ENCODE measurements at regions not wholly inside any gene's neighbourhood (a gene's known extent, or its start where the extent isn't known, plus 50 kb on each side); places are given as distances from the start of the nearest gene placed in this dataset.

DNA sequence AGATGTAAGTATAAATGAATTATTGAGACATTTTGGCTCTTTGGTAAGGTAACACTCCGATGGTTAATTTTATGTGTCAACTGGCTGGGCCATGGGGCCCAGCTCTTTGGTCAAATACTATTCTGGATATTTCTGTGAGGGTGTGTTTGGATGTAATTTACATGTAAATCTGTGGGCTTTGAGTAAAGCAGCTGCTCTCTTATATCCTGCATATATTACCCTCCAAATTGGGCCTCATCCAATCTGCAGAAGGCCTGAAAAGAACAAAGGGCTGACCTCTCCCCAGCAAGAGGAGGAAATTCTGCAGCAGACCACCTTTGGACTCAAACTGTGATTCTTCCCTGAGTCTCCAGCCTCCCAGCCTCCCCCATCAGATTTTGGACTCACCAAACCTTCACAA is 464.1 kb downstream of the PLCL1 start:
- no peak overlapping the region for H3K27ac ChIP-seq (ENCODE audit: extremely low read depth, low read depth, low read length)
- H3K36me3 ChIP-seq (ENCODE audit: control insufficient read depth in 2 of 2, insufficient read depth in 1 of 2, low read length in 2 of 2) = no peaks in the 10 kb centered on the region
- no peak for TF ChIP-seq ZNF529 (tag by site-specific recombination; IDR thresholded peaks at IDR 0.05; ENCODE audit: insufficient replicate concordance)
- TF ChIP-seq FEZF1 (tag by site-specific recombination; IDR thresholded peaks at IDR 0.05) = no peak
- no peak for TF ChIP-seq ZNF174 (tag by site-specific recombination; IDR thresholded peaks at IDR 0.05)
- no peak for TF ChIP-seq ZFHX2 (tag by site-specific recombination; conservative IDR thresholded peaks at IDR 0.05)
- no peak for TF ChIP-seq KLF9 (tag by site-specific recombination; IDR thresholded peaks at IDR 0.05; ENCODE audit: low read depth)
- TF ChIP-seq BCL11B (tag by site-specific recombination; IDR thresholded peaks at IDR 0.05; ENCODE audit: low read depth) = no peak
- TF ChIP-seq ZNF792 (tag by site-specific recombination; IDR thresholded peaks at IDR 0.05) = no peak
- TF ChIP-seq ZNF585B (tag by site-specific recombination; IDR thresholded peaks at IDR 0.05) = no peak
- no peak for TF ChIP-seq ZNF18 (tag by site-specific recombination; IDR thresholded peaks at IDR 0.05)
- no peak for TF ChIP-seq ZNF184 (tag by site-specific recombination; IDR thresholded peaks at IDR 0.05)
- H3K4me3 ChIP-seq (ENCODE audit: low read depth, low read length) = no peak overlapping the region
- ChIA-PET CTCF (no interaction called here), POLR2A (no interaction called here)
- no peaks in the 10 kb centered on the region for H3K4me1 ChIP-seq (ENCODE audit: control insufficient read depth, insufficient read depth, low read length)
- no peaks in the 10 kb centered on the region for H3K9me3 ChIP-seq (ENCODE audit: control insufficient read depth, insufficient read depth, low read depth, low read length)

DNA sequence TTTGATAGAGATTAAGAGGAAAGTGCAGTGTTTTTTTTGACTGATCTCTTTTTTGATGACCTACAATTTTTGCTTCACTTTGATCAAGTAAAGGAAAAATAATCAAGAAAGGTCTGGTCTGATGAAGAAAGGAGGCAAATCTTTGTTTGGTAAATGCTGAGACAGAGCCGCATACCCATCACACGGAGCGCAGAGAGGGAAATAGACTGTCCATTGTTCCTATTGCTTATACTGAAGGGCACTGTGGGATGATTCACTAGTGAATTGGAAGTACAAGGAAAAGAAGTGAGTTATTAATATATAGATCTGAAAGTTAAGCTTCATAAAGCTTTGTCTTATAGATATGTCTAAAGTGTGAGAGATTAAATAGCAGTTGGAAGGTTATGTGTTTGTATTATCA is 455.1 kb downstream of the PLCL1 start:
- Histone ChIP-seq H3K36me3 (ENCODE audit: control insufficient read depth in 2 of 2, insufficient read depth in 1 of 2, low read length in 2 of 2) (no peaks in the 10 kb centered on the region), H3K4me3 (ENCODE audit: low read depth, low read length) (no peak overlapping the region), H3K9me3 (ENCODE audit: control insufficient read depth, insufficient read depth, low read depth, low read length) (no peaks in the 10 kb centered on the region), H3K27ac (ENCODE audit: extremely low read depth, low read depth, low read length) (no peak overlapping the region), H3K4me1 (ENCODE audit: control insufficient read depth, insufficient read depth, low read length) (no peaks in the 10 kb centered on the region)
- ChIA-PET POLR2A (no interaction called here), CTCF (interaction anchor here (0.6 to 1.1 kb wide), 2 partner anchors 9 to 10 kb away, joined by 3 read pairs; no protein-coding TSS in a partner anchor)
- TF ChIP-seq SP2 (tag by site-specific recombination; IDR thresholded peaks at IDR 0.05) (no peak), ZNF585B (tag by site-specific recombination; IDR thresholded peaks at IDR 0.05) (no peak), ZNF362 (tag by site-specific recombination; IDR thresholded peaks at IDR 0.05) (no peak), MEIS1 (CRISPR knock-in tag; IDR thresholded peaks at IDR 0.05; ENCODE audit: borderline replicate concordance) (no peak), SCRT1 (tag by site-specific recombination; IDR thresholded peaks at IDR 0.05; ENCODE audit: borderline replicate concordance) (no peak), ZNF670 (tag by site-specific recombination; IDR thresholded peaks at IDR 0.05; ENCODE audit: low read depth) (no peak), ZNF571 (tag by site-specific recombination; IDR thresholded peaks at IDR 0.05) (no peak), ZNF658 (tag by site-specific recombination; IDR thresholded peaks at IDR 0.05) (no peak)
- TF ChIP-seq, protein P1, sequence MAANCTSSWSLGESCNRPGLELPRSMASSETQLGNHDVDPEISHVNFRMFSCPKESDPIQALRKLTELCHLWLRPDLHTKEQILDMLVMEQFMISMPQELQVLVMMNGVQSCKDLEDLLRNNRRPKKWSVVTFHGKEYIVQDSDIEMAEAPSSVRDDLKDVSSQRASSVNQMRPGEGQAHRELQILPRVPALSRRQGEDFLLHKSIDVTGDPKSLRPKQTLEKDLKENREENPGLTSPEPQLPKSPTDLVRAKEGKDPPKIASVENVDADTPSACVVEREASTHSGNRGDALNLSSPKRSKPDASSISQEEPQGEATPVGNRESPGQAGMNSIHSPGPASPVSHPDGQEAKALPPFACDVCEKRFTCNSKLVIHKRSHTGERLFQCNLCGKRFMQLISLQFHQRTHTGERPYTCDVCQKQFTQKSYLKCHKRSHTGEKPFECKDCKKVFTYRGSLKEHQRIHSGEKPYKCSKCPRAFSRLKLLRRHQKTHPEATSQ (tag by site-specific recombination; IDR thresholded peaks at IDR 0.05) = no peak

DNA sequence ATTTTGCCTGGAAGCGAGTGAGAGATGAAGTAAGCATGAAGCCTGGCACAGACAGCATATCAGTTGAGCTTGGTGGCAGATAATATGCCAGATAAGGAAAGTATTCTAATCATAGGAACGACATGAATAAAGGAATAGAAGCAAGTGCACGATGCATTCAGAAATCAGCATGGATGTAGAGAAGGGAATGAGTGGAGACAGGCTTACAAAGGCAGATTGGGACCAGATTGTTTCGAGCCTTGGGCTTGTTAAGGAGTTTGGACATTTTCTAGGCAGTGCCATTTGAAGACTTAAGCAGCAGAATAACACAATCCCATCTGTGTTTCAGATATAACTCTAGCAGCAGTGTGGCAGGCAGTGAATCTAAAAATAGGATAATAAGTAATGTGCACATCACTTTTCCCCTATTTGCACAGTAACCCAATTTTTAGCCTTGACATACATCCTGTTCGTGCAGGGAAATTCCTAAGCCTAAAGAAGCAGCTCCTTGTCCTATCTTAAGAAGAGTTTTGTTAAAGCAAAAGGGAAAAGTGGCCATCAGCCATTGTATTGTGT is 450.2 kb downstream of the PLCL1 start:
- Histone ChIP-seq H3K36me3 (ENCODE audit: control insufficient read depth in 2 of 2, insufficient read depth in 1 of 2, low read length in 2 of 2) (no peaks in the 10 kb centered on the region), H3K27ac (ENCODE audit: extremely low read depth, low read depth, low read length) (no peak overlapping the region), H3K4me1 (ENCODE audit: control insufficient read depth, insufficient read depth, low read length) (no peaks in the 10 kb centered on the region), H3K4me3 (ENCODE audit: low read depth, low read length) (no peak overlapping the region), H3K9me3 (ENCODE audit: control insufficient read depth, insufficient read depth, low read depth, low read length) (no peaks in the 10 kb centered on the region)
- ChIA-PET POLR2A (no interaction called here), CTCF (interaction anchor here (1.0 kb wide), 1 partner anchor 42 kb away, joined by 4 read pairs; no protein-coding TSS in a partner anchor)
- TF ChIP-seq ZNF354C (tag by site-specific recombination; IDR thresholded peaks at IDR 0.05; ENCODE audit: borderline replicate concordance, low read depth) (no peak), GLIS2 (tag by site-specific recombination; IDR thresholded peaks at IDR 0.05) (no peak), ZNF621 (tag by site-specific recombination; IDR thresholded peaks at IDR 0.05) (no peak), ZNF544 (tag by site-specific recombination; IDR thresholded peaks at IDR 0.05) (no peak), ZNF449 (tag by site-specific recombination; IDR thresholded peaks at IDR 0.05) (no peak), ZNF132 (tag by site-specific recombination; IDR thresholded peaks at IDR 0.05; ENCODE audit: borderline replicate concordance) (no peak)
- TF ChIP-seq, protein P2, sequence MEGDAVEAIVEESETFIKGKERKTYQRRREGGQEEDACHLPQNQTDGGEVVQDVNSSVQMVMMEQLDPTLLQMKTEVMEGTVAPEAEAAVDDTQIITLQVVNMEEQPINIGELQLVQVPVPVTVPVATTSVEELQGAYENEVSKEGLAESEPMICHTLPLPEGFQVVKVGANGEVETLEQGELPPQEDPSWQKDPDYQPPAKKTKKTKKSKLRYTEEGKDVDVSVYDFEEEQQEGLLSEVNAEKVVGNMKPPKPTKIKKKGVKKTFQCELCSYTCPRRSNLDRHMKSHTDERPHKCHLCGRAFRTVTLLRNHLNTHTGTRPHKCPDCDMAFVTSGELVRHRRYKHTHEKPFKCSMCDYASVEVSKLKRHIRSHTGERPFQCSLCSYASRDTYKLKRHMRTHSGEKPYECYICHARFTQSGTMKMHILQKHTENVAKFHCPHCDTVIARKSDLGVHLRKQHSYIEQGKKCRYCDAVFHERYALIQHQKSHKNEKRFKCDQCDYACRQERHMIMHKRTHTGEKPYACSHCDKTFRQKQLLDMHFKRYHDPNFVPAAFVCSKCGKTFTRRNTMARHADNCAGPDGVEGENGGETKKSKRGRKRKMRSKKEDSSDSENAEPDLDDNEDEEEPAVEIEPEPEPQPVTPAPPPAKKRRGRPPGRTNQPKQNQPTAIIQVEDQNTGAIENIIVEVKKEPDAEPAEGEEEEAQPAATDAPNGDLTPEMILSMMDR (tag by site-specific recombination; IDR thresholded peaks at IDR 0.05) = no peak
